ENCODE measurements at regions not wholly inside any gene's neighbourhood (a gene's known extent, or its start where the extent isn't known, plus 50 kb on each side); places are given as distances from the start of the nearest gene placed in this dataset.

DNA sequence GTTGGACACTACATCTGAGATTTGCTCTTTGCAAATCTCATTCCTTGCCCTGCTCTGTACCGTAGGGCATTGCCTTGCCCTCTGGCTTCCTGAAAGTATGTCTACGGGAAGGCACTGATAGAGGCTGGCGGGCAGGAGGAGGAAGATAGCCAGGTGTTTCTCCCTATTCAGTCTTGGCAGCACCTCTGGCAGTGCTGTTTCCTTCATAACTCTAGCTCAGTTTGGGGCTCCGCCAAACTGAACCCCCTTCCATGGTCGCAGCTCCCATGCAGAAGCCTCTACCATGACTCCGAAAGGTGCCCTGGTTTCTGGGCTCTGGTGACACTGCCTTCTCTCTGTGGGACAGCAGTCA, 122.3 kb upstream of the PRR20G start:
- intact Hi-C loops (cut with DNase I; ENCODE audit: low total_unique reads), result no loop called here
- no peaks in the 10 kb centered on the region for H3K27me3 ChIP-seq
- no peaks in the 10 kb centered on the region for H3K36me3 ChIP-seq (ENCODE audit: low read depth, missing control alignments)
- H3K27ac ChIP-seq, result no peak overlapping the region
- no peak for TF ChIP-seq POLR2A (IDR thresholded peaks at IDR 0.05)
- TF ChIP-seq, protein P1, sequence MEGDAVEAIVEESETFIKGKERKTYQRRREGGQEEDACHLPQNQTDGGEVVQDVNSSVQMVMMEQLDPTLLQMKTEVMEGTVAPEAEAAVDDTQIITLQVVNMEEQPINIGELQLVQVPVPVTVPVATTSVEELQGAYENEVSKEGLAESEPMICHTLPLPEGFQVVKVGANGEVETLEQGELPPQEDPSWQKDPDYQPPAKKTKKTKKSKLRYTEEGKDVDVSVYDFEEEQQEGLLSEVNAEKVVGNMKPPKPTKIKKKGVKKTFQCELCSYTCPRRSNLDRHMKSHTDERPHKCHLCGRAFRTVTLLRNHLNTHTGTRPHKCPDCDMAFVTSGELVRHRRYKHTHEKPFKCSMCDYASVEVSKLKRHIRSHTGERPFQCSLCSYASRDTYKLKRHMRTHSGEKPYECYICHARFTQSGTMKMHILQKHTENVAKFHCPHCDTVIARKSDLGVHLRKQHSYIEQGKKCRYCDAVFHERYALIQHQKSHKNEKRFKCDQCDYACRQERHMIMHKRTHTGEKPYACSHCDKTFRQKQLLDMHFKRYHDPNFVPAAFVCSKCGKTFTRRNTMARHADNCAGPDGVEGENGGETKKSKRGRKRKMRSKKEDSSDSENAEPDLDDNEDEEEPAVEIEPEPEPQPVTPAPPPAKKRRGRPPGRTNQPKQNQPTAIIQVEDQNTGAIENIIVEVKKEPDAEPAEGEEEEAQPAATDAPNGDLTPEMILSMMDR (IDR thresholded peaks at IDR 0.05), result no peak
- no peaks in the 10 kb centered on the region for H3K4me1 ChIP-seq
- 86 to 95% methylated on average over 3 to 6 of the region's 6 CpGs for WGBS, 2 donors
- no peak for DNase-seq
- no peak overlapping the region for H3K4me3 ChIP-seq
- no peaks in the 10 kb centered on the region for H3K9me3 ChIP-seq

DNA sequence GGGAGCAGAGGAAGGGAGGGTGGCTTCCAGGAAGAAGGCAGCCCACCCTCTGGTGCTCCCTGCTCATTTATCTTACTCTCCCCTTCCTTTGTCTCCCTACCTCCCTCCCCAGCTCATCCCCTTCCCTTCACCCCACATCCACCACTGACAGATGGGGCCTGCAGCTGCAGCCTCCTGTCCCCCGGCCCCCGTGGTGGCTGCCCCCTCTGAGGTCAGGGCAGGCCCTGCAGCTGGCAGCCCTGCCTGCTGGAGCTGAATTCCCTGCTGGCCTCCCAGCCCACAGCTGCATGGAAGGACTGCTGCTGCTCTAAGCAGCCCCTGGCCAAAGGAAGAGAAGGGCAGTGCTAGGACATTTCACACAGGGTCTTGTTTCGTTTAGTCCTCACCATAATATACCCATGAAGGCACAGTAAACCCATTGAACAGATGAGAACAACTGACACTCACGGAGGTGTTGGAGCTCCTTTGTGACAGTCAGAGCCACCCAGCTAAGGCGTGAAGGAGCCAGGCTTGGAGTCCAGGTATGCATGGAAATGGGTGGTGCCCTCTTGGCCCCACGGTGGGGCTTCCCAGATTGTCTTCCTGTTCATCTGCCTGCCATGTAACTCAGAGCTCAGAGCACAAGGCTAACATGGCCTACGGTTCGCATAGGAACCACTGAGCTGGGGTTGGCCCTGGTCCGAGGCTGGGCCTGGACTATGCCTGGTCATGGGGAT, 121.7 kb upstream of the PRR20G start:
- H3K4me3 ChIP-seq, result no peak overlapping the region
- DNase-seq, result no peak
- TF ChIP-seq POLR2A (IDR thresholded peaks at IDR 0.05), result no peak
- TF ChIP-seq, protein P1 (IDR thresholded peaks at IDR 0.05), result no peak
- no peaks in the 10 kb centered on the region for H3K9me3 ChIP-seq
- no peaks in the 10 kb centered on the region for H3K36me3 ChIP-seq (ENCODE audit: low read depth, missing control alignments)
- H3K27ac ChIP-seq, result no peak overlapping the region
- no peaks in the 10 kb centered on the region for H3K4me1 ChIP-seq
- no peaks in the 10 kb centered on the region for H3K27me3 ChIP-seq
- WGBS, 2 donors, result 68 to 88% methylated on average over 3 to 9 of the region's 9 CpGs
- intact Hi-C loops (cut with DNase I; ENCODE audit: low total_unique reads), result no loop called here

DNA sequence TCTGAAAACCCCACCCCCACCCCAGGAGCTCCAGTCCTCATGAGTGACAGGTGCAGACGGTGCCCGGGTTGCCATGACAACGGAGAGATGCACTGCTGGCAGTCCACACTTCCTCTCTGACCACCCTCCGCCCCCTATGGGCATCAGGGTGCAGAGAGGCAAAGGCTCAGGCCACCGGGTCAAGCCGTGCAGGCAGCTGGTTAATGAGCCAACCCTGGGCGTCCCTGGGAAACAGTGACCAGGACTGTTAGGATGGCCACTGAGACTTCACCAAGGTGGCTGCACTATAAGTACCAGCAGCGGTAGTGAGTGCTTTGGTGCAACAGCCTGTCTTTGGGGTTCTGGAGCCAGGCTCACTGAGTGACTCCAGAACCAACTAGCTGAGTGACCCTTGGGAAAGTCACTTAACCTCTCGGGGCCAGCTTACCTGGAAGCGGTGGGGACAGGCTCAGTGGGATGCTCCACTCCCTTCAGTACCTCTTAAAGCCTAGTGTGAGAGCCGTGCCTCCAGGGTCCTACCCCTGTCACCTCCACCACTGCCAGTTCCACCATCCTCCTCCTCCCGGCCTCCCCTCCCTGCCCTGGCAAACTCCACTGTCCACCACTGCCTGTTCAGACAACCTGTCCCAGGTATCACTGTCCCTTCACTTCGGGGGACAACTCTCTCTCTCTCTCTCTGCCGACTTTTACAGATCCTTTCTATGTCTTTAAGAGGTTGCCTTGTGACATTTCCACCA, 121.0 kb upstream of the PRR20G start:
- Histone ChIP-seq H3K4me1 (no peaks in the 10 kb centered on the region), H3K36me3 (ENCODE audit: low read depth, missing control alignments) (no peaks in the 10 kb centered on the region), H3K27me3 (no peaks in the 10 kb centered on the region), H3K9me3 (no peaks in the 10 kb centered on the region), H3K4me3 (no peak overlapping the region), H3K27ac (no peak overlapping the region)
- intact Hi-C loops (cut with DNase I; ENCODE audit: low total_unique reads), result no loop called here
- 74 to 81% methylated on average over 8 to 14 of the region's 14 CpGs for WGBS, 2 donors
- DNase-seq, result no peak
- no peak for TF ChIP-seq POLR2A (IDR thresholded peaks at IDR 0.05)
- TF ChIP-seq, protein P1 (IDR thresholded peaks at IDR 0.05), result no peak

DNA sequence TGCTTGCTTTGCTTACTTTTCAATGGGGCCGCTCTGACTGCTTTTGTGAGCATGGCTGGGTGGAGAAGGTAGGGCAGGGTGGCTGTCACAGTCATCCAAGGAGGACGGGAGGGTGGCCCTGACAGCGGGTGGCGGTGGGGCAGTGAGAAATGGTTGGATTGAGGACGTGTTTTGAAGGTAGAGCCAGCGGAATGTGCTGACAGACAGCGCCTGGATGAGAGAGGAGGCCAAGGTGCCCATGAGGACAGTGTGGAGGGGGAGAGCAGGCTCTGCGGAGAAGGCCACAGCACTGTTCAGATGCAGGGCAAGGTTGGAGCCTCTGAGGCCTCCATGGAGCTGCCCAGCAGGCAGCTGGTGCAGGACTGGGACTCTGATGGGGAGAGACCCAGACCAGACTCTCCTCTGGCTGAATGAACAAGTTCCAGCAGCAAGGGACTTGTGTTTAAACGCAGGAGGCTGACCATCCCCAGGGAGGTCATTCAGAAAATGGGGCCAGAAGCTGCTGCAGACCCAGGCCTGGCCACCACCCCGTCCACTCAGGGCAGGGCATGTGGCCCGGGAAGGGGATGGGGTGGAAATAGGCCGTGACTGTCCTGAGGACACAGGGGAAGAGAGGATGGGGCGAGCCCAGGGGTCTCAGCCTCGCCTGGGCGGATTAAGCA, 120.3 kb upstream of the PRR20G start:
- H3K4me3 ChIP-seq, result no peak overlapping the region
- no peaks in the 10 kb centered on the region for H3K27me3 ChIP-seq
- H3K4me1 ChIP-seq, result no peaks in the 10 kb centered on the region
- 89 to 92% methylated on average over 15 of the region's 15 CpGs for WGBS, 2 donors
- H3K9me3 ChIP-seq, result no peaks in the 10 kb centered on the region
- no peaks in the 10 kb centered on the region for H3K36me3 ChIP-seq (ENCODE audit: low read depth, missing control alignments)
- intact Hi-C loops (cut with DNase I; ENCODE audit: low total_unique reads), result no loop called here
- H3K27ac ChIP-seq, result no peak overlapping the region
- TF ChIP-seq, protein P1 (IDR thresholded peaks at IDR 0.05), result no peak
- no peak for TF ChIP-seq POLR2A (IDR thresholded peaks at IDR 0.05)
- DNase-seq, result no peak

All from testis (tissue), 2 donors.